DMS53 (cell line): ENCODE measurements at regions not wholly inside any gene's neighbourhood (a gene's known extent, or its start where the extent isn't known, plus 50 kb on each side); places are given as distances from the start of the nearest gene placed in this dataset.
"Not testable (repeated sequence)": the region's sequence is repeated elsewhere in the genome, so short reads cannot be mapped to it uniquely, and the experiment has no call there.

Source experiments
- DNase-seq: peaks from one replicate; lab custom pipeline; 2025; lab: John Stamatoyannopoulos, UW

DNA sequence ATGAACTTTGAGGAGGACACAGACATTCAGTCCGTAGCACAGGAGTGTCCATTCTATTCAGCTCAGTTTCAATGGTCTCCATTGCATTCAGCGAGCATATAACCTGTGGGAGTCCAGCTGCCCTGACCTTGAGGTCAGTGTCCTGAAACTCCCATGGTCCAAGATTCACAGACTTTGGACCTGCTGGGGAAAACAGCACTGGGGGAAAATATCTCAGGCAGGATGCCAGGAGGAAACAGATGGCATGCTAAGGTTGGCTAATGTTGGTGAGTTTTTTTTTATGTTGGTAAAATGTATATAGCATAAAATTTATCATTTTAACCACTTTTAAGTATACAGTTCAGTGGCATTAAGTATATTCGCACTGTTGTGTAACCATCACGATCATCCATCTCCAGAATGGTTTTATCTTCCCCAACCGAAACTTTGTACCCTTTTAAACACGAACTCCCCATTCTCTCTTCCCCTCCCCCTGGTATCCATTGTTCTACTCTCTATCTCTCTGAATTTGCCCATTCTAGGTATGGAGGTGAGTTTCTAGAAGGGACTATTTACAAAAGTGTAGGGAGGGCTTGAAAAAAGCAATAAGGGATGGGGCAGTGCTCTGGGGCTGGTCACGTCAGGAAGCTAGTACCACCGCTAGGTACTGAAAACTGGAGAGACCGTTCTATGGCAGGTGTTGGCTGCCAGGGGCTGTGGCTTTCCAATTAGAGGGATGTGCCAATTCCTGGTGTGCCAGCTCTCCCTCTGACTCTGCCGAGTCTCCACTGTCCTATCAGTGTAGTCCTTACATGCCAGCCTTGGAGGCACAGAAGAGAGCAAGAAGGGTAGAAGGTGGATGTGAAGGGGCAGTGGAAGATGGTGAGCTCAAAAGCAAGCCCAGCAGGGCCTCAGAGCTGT lies 85.3 kb downstream of the FOXD2 start:
- DNase-seq = no peak

DNA sequence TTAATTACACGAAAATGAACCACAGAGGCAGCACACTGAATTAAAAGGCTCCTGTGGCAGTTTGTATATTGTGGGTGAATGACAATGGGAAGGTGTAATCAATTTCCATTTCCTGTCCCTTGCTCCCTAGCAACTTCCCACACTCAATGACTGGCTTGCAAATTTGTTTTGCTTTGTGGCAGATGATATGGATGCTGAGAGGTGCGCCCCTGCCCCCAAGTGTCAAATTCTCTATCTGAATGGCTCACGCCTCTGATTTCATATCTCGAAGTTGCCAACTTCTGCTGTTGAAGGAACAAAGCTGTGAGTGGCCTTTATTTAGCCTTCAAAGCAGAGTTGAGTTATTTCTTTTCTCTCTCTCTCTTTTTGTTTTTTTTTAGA lies 86.0 kb downstream of the FOXD2 start:
- no peak for DNase-seq

DNA sequence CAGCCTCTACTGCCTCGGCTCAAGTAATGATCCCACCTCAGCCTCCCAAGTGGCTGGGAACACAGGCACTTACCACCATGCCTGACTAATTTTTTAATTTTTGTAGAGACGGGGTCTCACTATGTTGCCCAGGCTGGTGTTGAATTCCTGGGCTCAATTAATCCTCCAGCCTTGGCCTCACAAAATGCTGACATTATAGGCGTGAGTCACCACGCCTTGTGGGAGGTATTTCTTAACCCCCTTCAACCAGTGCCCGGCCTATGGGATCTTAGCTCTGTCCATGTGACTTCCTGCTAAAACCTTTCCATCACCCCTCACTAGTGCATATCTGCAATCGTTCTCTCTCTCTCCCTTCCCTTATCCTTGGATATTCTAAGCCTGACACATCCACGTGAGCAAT lies 86.4 kb downstream of the FOXD2 start:
- no peak for DNase-seq

DNA sequence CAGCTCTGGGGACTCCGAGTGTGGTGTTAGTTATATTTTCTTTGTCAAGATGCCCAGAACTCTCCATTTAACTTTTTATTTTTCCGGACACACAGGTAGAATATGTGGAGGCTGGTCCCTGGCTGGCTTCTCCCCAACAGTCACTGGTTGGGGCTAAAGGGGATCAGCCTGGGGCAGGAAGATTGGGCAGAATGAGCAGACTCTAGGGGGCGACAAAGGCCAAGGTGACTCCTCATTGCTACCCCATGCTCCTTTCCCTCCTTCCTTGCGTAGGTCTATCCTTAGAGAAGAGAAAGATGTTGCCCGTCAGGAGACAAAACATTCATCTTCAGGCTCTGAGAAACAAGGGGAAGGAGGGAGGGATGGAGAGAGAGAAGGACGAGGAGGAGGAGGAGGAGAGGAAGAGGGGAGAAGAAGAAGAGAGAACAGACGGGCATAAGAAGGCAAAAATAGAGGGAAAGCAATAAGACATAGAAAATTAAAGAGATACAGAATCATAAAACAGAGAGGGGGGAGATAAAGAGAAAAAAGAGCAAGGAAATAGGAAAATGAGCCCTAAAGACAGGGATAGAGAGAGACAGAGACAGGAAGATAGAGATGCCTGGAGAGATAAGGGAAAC lies 89.9 kb downstream of the FOXD2 start:
- DNase-seq = peak; percentile 86

DNA sequence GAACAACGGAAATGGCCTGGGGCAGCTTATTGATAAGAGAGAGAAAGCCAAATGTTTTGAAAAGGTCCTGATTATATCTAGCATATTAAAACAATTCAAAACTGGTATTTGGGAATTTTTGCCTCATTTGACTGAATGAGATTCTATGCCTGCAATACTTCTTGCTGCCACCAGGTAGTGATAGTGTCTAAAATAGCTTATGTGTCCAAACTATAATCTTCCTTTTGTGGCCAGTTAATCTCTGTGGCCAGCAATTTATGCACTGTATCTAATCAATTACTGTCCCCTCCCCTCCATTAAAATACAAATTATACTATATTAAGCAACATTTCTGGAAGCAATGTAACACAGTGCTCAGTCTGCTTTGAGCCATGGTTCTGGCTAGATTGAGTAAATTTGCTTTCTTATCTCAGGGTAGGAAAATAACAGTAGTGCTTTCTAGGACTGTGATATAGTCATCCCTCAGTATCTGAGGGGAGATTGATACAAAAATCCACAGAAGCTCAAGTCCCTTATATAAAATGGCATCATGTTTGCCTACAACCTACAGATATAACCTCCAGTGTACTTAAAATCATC lies 91.8 kb downstream of the FOXD2 start:
- DNase-seq = peak; percentile 65

DNA sequence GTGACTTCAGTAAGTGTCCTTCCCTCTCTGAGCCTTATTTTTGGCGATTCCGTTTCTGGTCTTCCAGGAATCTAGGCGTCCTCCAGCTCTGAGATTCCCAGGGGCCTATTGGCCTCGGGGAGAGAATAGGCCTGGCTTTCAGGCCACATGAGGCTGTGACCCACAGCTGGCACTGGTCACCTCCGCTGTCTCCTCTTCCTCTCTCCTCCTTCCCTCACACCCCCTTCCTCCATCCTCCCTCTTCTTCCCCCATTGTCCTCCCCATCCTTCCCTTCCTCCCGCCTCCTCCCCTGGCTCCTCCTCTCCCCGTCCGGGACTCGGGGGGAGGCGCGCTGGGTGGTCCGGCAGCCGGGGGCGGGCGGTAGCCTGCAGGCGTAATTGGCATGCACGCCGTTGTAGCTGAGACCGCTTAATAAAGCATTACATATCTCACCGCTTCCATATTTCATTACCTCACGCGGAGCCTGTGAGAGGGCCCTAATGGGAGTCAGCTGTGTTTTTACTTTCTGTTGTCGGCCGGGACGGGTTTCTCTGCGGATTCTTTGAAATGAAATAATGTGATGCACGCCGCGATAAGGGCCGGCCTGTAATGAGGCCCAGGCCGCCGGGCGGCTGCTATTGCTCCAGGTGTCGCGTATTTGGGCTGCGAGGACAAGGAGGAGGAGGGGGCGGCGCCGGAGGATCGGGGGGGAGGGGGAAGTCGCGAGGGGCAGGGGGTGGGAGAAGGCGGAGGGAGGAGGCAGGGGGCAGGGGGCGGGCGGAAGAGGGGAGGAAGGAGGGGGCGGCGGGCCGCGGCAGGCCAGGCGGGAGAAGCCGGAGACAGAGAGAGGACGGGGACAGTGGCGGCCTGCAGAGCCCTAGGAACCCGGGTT lies 95.3 kb downstream of the FOXD2 start:
- DNase-seq = peak; percentile 38

DNA sequence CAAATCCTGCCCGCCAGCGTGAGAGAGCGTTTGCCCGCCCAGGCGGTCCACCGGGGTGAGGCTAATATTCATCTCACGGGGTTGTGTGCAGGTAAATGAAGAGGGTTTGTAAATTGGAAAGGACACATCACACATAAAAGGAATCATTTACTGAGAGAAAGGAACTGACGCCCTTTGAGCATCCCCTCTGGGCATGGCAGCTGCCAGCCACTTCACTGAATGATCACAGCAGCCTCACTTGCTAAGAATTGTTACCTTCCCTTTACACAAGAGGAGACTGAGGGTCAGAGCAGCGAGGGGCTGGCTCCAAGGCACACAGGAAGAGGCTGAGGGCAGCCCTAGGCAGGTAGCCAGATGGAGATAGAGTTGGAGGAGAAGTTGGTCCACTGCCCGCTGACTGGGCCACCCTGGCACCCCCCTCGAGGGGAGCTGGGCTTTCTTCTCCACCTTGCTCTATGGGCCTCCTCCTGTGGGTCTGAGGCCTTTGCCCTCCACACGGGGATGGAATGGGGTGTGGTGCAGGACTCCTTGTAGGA lies 96.0 kb downstream of the FOXD2 start:
- no peak for DNase-seq

DNA sequence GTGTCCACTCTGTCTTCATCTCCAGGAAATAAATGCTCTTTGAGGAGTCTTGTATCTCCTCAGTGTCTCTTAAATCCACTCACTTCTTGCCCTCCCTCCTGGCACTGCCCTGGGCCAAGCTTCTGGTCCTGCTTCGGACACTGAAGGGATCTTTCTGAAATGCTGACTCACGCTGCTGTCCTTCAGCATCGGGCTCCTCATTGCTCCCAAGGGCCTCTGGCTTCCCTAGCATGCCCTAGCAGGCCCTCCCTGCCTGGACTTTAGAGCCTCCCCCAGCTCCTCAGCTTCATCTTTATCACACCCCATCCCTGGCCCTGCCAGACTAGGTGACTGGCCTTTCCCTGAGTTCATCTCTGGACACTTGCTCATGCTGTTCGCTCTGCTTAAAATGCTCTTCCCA lies 96.6 kb downstream of the FOXD2 start:
- no peak for DNase-seq

DNA sequence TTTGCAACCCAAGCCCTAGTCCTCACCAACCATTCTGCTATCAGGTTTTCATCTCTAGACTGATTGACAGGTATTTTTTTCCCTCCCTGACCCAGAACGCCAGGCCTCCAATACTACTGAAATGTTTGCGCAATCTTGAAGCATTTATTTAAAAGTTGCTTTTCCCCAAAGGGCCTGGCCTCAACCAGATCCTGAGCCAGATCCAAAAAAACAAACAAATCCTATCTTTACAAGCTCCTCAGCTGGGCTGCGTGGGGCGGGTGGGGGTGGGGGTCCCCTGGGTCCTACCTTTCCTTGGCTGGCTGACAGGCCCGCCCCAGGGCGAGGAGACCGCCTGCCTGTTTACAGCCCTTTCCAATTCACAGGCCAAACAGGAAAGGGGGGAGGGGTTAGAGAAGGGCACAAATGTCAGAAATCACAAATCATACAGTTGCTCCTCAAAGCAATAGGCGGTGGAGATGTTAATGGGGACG lies 98.8 kb downstream of the FOXD2 start:
- DNase-seq = no peak

DNA sequence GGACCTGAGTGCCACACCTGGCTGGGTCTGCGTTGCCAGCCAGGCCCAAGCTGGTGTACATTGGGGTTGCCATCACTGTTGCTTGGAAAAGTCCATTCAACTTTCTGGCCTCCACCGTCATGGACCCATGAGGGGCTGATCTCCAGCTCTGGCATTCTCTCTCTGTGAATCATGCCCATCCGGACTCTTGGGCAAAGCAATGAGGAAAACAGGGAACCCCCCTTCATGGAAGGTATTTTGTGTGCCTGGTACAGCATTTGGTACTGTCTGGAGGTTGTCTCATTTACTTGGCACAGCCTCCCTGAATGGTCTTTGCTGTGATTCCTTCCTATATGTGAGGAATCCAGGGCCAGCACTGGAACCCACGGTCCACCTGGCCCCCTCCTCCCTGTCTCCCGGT lies 99.4 kb downstream of the FOXD2 start:
- no peak for DNase-seq

DNA sequence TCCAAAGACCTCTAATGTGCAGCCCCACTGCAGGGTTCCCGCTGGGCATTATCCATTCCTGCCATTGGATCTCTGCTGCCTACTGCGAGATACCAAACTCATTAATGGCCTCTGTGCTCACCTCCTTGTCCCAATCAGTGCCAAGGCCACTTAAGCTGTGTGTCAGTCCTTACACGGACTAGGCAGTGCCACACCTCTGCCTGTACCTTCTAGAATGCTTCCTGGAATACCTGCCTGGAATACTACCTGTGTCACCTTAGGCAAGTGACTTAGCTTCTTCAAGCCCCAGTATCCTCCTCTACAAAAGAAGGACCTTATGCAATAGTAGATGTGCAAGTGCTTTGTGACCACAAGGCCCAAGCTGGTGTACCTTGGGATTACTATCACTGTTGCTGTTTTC lies 100.1 kb downstream of the FOXD2 start:
- DNase-seq = no peak

DNA sequence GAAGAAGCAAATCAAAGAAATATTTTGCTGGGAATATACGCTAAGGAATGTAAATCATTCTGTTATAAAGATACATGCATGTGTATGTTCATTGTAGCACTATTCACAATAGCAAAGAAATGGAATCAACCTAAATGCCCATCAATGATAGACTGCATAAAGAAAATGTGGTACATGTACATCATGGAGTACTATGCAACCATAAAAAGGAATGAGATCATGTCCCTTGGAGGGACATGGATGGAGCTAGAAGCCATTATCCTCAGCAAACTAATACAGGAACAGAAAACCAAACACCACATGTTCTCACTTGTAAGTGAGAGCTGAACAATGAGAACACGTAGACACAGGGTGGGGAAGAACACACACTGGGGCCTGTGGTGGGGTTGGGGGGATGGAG lies 100.7 kb downstream of the FOXD2 start:
- not testable (repeated sequence) for DNase-seq

DNA sequence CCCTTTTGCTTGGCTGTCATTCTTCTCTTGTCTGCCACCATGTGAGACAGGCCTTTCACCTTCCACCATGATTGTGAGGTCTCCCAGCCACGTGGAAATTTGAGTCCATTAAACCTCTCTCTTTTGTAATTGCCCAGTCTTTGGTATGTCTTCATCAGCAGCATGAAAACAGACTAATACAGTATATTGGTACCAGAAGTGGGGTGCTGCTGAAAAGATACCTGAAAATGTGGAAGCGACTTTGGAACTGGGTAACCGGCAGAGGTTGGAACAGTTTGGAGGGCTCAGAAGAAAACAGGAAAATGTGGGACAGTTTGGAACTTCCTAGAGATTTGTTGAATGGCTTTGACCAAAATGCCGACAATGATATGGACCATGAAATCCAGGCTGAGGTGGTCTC lies 103.9 kb downstream of the FOXD2 start:
- not testable (repeated sequence) for DNase-seq

DNA sequence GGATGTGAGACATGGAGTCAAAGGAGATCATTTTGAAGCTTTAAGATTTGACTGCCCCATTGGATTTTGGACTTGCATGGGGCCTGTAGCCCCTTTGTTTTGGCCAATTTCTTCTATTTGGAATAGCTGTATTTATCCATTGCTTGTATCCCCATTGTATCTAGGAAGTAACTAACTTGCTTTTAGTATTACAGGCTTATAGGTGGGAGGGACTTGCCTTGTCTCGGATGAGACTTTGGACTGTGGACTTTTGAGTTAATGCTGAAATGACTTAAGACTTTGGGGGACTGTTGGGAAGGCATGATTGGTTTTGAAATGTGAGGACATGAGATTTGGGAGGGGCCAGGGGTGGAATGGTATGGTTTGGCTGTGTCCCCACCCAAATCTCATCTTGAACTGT lies 105.2 kb downstream of the FOXD2 start:
- DNase-seq = not testable (repeated sequence)

DNA sequence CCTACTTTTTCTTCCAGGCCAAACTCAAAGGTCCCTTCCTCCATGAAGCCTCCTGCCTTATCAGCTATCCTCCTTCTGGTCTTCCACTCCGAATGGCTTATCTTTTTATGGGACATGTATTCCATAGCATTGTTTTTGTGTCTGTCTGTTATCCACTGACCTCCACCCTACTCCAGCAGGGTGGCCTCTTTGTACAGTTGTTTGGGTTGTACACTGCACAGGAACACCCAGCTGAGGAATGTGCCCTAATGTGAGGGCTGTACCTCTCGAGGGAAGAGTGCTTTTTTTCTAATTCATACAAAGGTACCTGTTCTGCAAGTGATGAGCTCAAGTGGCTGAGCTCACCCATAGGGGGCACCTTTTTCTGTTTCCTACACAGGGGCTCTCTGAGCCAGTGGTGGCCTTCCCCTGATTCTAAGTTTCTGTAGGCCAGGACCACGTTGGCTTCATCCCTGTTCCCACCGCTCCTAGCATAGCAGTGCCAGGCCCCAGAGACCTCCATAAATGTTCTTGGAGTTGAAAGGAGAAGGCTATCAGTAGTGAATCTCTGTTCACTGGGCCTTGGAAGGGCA lies 108.2 kb downstream of the FOXD2 start:
- no peak for DNase-seq

DNA sequence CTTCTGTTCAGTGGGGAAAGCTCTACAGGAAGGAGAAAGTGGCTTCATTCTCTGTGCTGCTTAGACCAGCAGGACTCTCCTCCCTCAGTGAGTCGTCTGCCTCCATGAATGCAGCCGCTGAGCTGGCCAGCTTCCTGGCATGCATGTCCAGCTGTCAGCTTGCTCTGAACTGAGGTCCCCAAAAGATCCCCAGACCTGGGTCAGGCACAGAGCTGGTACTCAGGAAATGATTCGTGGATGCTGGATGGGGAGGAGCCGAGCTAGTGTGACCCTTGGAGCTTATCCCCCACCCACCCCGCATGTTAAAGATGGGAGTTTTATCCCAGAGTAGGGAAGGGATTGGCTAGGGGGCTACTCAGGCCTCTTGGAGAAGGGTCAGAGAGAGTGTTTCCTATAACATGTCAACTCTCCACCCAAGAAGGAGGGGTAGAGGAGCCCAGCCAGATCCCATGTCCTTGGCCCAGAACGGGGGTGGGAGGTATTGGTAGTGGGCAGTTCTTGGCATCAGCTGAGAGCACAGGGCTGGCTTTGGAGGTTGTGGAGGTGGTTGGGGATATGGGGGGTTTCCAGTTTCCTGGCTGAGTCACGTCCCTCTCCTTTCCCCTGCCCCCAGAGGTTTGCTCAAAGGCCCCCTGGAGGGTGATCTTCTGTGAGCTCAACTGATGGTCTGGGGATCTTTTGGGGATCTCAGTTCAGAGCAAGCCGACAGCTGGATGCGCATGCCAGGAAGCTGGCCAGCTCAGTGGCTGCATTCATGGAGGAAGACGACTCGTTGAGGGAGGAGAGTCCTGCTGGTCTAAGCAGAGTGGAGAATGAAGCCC lies 110.1 kb downstream of the FOXD2 start:
- no peak for DNase-seq

DNA sequence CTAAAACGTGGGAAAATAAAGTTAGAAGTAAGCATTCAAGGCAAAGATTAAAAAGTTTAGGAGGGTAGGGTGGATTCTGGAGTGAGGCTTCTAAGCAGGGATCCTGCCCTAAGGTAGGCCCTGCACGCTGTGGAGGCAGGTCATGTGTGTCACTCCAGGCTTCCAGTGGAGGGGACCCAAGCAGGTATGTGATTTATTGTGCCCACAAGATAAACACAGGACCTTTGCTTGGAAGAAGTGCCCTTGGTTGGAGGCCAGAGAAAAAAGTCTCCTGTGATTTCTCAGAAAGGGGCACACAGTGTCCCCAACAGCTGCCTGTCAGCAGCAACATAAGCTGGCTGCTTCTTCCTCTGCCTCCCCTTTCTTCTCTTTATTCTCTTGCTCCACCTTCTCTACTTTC lies 110.8 kb downstream of the FOXD2 start:
- no peak for DNase-seq

DNA sequence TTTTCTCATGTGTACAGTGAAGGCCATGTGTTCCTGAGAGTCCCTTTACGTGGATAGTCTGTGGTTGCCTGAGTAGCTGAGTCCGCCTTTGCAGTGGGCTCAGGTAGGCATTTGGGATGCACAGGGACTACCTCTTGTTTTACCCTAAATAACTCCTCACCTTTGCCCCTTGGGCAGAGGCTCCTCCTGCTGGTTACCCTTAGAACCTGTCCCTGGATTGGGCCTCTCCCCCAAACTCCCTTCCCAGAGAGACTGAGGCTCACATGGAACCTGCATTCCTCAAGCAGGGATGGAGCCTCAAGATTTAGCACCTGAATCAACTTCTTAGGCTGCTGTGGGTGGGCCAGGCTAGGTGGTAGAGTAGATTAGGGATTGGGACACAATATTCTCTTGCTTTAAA lies 111.7 kb downstream of the FOXD2 start:
- DNase-seq = no peak

DNA sequence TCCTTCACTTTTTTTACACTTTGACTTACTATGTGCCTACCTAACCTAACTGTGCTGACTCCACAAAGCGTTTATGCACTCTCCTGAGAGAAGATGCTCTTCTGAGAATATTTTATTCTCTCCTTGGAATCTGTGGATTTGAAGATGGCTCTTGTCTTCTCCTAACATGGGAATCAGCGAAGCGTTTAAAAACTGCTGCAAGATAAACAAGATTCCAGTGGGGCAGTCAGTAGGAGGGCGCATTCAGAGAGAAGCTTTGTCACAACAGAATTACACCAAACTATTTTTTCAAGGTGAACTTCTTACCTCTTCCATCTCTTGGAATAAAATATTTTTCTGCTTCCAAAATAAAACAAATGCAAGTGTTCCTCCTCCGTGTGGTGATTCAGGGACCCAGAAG lies 113.1 kb downstream of the FOXD2 start:
- DNase-seq = no peak

DNA sequence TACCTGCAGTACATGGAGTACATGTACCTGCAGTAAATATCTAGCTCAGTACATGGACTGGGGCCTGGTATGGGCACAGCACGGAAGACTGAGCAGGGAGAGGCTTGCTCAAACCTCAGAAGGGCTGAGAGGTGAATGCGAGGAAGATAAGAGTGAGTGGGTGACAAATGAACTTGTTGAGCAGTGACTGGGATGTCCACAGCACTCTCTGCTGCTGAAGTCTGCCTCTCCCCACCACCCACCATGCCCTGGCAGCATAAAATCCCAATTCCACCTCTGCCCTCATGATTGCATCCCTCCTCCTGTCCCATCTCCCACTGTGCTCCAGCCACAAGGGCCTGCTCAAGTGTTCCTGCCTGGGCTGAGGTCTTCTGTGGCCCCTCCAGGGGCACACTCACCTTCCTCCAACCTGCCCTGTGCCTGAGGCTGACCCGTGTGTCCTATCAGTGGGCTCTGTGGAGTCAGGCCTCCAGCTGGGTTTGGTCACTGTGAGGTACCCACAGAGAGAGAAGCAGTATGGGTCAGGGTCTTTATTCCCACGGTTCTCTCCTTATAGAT lies 114.2 kb downstream of the FOXD2 start:
- DNase-seq = no peak
